H1 (cell line): ENCODE measurements at regions not wholly inside any gene's neighbourhood (a gene's known extent, or its start where the extent isn't known, plus 50 kb on each side); places are given as distances from the start of the nearest gene placed in this dataset.

Experiments
- KDM4A ChIP-seq: IDR thresholded peaks from one replicate; pipeline ENCODE4 v1.7.1; 2012; ENCODE audit warnings: low read depth, mild to moderate bottlenecking, moderate library complexity, low read length, inconsistent platforms; ENCODE audit not compliant: severe bottlenecking

GRCh38 chr2:144310889-144311608 lies 208.9 kb downstream of the ZEB2 start (continued):
- TF ChIP-seq KDM4A: no peak
